ENCODE measurements at regions not wholly inside any gene's neighbourhood (a gene's known extent, or its start where the extent isn't known, plus 50 kb on each side); places are given as distances from the start of the nearest gene placed in this dataset.

GRCh38 chr5:154647114-154647760 lies 107.9 kb upstream of the LARP1 start (continued):
- no peak for TF ChIP-seq LCORL (IDR thresholded peaks at IDR 0.05)
- peak; percentile 78 for TF ChIP-seq LCORL (CRISPR knock-in tag; IDR thresholded peaks at IDR 0.05)
- 0 out of 2 replicates have a peak, but pooled peaks have one; percentile 64 for TF ChIP-seq KLF13 (CRISPR knock-in tag; IDR thresholded peaks at IDR 0.05)
- TF ChIP-seq ZNF883 (CRISPR knock-in tag; IDR thresholded peaks at IDR 0.05; ENCODE audit: not compliant biosample characterization): peak; percentile 41
- TF ChIP-seq, protein P1, sequence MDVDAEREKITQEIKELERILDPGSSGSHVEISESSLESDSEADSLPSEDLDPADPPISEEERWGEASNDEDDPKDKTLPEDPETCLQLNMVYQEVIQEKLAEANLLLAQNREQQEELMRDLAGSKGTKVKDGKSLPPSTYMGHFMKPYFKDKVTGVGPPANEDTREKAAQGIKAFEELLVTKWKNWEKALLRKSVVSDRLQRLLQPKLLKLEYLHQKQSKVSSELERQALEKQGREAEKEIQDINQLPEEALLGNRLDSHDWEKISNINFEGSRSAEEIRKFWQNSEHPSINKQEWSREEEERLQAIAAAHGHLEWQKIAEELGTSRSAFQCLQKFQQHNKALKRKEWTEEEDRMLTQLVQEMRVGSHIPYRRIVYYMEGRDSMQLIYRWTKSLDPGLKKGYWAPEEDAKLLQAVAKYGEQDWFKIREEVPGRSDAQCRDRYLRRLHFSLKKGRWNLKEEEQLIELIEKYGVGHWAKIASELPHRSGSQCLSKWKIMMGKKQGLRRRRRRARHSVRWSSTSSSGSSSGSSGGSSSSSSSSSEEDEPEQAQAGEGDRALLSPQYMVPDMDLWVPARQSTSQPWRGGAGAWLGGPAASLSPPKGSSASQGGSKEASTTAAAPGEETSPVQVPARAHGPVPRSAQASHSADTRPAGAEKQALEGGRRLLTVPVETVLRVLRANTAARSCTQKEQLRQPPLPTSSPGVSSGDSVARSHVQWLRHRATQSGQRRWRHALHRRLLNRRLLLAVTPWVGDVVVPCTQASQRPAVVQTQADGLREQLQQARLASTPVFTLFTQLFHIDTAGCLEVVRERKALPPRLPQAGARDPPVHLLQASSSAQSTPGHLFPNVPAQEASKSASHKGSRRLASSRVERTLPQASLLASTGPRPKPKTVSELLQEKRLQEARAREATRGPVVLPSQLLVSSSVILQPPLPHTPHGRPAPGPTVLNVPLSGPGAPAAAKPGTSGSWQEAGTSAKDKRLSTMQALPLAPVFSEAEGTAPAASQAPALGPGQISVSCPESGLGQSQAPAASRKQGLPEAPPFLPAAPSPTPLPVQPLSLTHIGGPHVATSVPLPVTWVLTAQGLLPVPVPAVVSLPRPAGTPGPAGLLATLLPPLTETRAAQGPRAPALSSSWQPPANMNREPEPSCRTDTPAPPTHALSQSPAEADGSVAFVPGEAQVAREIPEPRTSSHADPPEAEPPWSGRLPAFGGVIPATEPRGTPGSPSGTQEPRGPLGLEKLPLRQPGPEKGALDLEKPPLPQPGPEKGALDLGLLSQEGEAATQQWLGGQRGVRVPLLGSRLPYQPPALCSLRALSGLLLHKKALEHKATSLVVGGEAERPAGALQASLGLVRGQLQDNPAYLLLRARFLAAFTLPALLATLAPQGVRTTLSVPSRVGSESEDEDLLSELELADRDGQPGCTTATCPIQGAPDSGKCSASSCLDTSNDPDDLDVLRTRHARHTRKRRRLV (CRISPR knock-in tag; IDR thresholded peaks at IDR 0.05): peak; percentile 64; the same call in 1 of the 2 replicates
- peak; percentile 66 for TF ChIP-seq FOXA3 (CRISPR knock-in tag; IDR thresholded peaks at IDR 0.05)
- TF ChIP-seq ZBTB7B (CRISPR knock-in tag; IDR thresholded peaks at IDR 0.05): peak; percentile 75
- TF ChIP-seq NR2C2 (CRISPR knock-in tag; IDR thresholded peaks at IDR 0.05; ENCODE audit: borderline replicate concordance): no peak
- no peak for TF ChIP-seq POLR2AphosphoS5 (IDR thresholded peaks at IDR 0.05; ENCODE audit: low read depth, low read length)
- TF ChIP-seq DR1 (CRISPR knock-in tag; IDR thresholded peaks at IDR 0.05): peak; percentile 49; the same call in 1 of the 2 replicates
- peak; percentile 40; the same call in 1 of the 2 replicates for TF ChIP-seq KAT8 (CRISPR knock-in tag; IDR thresholded peaks at IDR 0.05)
- no peak for TF ChIP-seq GTF2F1 (IDR thresholded peaks at IDR 0.05; ENCODE audit: low read length)
- TF ChIP-seq, protein P2, sequence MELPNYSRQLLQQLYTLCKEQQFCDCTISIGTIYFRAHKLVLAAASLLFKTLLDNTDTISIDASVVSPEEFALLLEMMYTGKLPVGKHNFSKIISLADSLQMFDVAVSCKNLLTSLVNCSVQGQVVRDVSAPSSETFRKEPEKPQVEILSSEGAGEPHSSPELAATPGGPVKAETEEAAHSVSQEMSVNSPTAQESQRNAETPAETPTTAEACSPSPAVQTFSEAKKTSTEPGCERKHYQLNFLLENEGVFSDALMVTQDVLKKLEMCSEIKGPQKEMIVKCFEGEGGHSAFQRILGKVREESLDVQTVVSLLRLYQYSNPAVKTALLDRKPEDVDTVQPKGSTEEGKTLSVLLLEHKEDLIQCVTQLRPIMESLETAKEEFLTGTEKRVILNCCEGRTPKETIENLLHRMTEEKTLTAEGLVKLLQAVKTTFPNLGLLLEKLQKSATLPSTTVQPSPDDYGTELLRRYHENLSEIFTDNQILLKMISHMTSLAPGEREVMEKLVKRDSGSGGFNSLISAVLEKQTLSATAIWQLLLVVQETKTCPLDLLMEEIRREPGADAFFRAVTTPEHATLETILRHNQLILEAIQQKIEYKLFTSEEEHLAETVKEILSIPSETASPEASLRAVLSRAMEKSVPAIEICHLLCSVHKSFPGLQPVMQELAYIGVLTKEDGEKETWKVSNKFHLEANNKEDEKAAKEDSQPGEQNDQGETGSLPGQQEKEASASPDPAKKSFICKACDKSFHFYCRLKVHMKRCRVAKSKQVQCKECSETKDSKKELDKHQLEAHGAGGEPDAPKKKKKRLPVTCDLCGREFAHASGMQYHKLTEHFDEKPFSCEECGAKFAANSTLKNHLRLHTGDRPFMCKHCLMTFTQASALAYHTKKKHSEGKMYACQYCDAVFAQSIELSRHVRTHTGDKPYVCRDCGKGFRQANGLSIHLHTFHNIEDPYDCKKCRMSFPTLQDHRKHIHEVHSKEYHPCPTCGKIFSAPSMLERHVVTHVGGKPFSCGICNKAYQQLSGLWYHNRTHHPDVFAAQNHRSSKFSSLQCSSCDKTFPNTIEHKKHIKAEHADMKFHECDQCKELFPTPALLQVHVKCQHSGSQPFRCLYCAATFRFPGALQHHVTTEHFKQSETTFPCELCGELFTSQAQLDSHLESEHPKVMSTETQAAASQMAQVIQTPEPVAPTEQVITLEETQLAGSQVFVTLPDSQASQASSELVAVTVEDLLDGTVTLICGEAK (IDR thresholded peaks at IDR 0.05): no peak
- TF ChIP-seq, protein P2 (CRISPR knock-in tag; IDR thresholded peaks at IDR 0.05): peak; percentile 43; the same call in 1 of the 2 replicates
- 0 out of 2 replicates have a peak, but pooled peaks have one; percentile 64 for TF ChIP-seq ZNF441 (CRISPR knock-in tag; IDR thresholded peaks at IDR 0.05; ENCODE audit: borderline replicate concordance)
- TF ChIP-seq ZFAT (CRISPR knock-in tag; conservative IDR thresholded peaks at IDR 0.05): no peak
- peak; percentile 39 for TF ChIP-seq TAF1 (CRISPR knock-in tag; IDR thresholded peaks at IDR 0.05)
